ENCODE measurements at regions not wholly inside any gene's neighbourhood (a gene's known extent, or its start where the extent isn't known, plus 50 kb on each side); places are given as distances from the start of the nearest gene placed in this dataset.

- H3K4me3 ChIP-seq (ENCODE audit: low read depth in 2 of 2, low read length in 1 of 2): peak overlapping the region; percentile 7 to 21; a peak in 2 of 4 replicates
- DNase-seq: no peak
- 7% methylated on average over 7 of the region's 7 CpGs for WGBS (ENCODE audit: low lambda C conversion rate)
- TF ChIP-seq TCF12 (IDR thresholded peaks at IDR 0.05): no peak
- no peaks in the 10 kb centered on the region for H3K79me2 ChIP-seq (ENCODE audit: insufficient read depth)
- H3K4me1 ChIP-seq (ENCODE audit: control insufficient read depth in 1 of 2, insufficient read depth in 2 of 2, low read depth in 1 of 2, low read length in 1 of 2): no peaks in the 10 kb centered on the region
- no peaks in the 10 kb centered on the region for H3K9me2 ChIP-seq
- H3K36me3 ChIP-seq (replicated peaks in 1 of 2; ENCODE audit: control insufficient read depth in 1 of 2, insufficient read depth in 2 of 2, low read length in 1 of 2): no peaks in the 10 kb centered on the region
- peak overlapping the region; percentile 62; the same call in 1 of the 2 replicates for H2AFZ ChIP-seq (ENCODE audit: low read depth)
- ChIA-PET POLR2A (no interaction called here), CTCF (no interaction called here)
- no peaks in the 10 kb centered on the region; the same call in 1 of the 2 replicates for H3K27me3 ChIP-seq (ENCODE audit: insufficient read depth)
- no peaks in the 10 kb centered on the region for H4K20me1 ChIP-seq (ENCODE audit: insufficient read depth)
- H3K27ac ChIP-seq (ENCODE audit: low read depth in 2 of 2, low read length in 1 of 2): no peak overlapping the region
- H3K9ac ChIP-seq: no peak overlapping the region
- no peaks in the 10 kb centered on the region for H3K9me3 ChIP-seq
- no peaks in the 10 kb centered on the region for H3F3A ChIP-seq (replicated peaks; ENCODE audit: insufficient read depth)
- peak overlapping the region; percentile 34 for H3K4me2 ChIP-seq
Measured at GRCh38 chr3:167078070-167078622, 302.0 kb downstream of the ZBBX start.

- Histone ChIP-seq H3K9me2 (no peaks in the 10 kb centered on the region), H3K79me2 (ENCODE audit: insufficient read depth) (no peaks in the 10 kb centered on the region), H3K4me3 (ENCODE audit: low read depth in 2 of 2, low read length in 1 of 2) (no peak overlapping the region), H4K20me1 (ENCODE audit: insufficient read depth) (no peaks in the 10 kb centered on the region), H2AFZ (ENCODE audit: low read depth) (no peak overlapping the region), H3K4me1 (ENCODE audit: control insufficient read depth in 1 of 2, insufficient read depth in 2 of 2, low read depth in 1 of 2, low read length in 1 of 2) (no peaks in the 10 kb centered on the region), H3K4me2 (no peak overlapping the region), H3K27ac (ENCODE audit: low read depth in 2 of 2, low read length in 1 of 2) (no peak overlapping the region), H3K27me3 (ENCODE audit: insufficient read depth) (no peaks in the 10 kb centered on the region), H3K36me3 (replicated peaks in 1 of 2; ENCODE audit: control insufficient read depth in 1 of 2, insufficient read depth in 2 of 2, low read length in 1 of 2) (no peaks in the 10 kb centered on the region), H3K9me3 (no peaks in the 10 kb centered on the region), H3K9ac (no peak overlapping the region), H3F3A (replicated peaks; ENCODE audit: insufficient read depth) (no peaks in the 10 kb centered on the region)
- ChIA-PET CTCF (no interaction called here), POLR2A (no interaction called here)
- DNase-seq: no peak
- WGBS (ENCODE audit: low lambda C conversion rate): 0% methylated on average over 3 of the region's 3 CpGs
- no peak for TF ChIP-seq GATA2 (CRISPR knock-in tag; IDR thresholded peaks at IDR 0.05)
- no peak for TF ChIP-seq POLR2AphosphoS5 (IDR thresholded peaks at IDR 0.05; ENCODE audit: low read depth, low read length)
- no peak for TF ChIP-seq MAX (IDR thresholded peaks at IDR 0.05; ENCODE audit: low read depth)
- no peak for TF ChIP-seq RAD21 (IDR thresholded peaks at IDR 0.05; ENCODE audit: low read length)
- no peak for TF ChIP-seq TAF1 (IDR thresholded peaks at IDR 0.05; ENCODE audit: borderline replicate concordance, low read depth, low read length)
- TF ChIP-seq NFIC (IDR thresholded peaks at IDR 0.05; ENCODE audit: borderline replicate concordance): no peak
- no peak for TF ChIP-seq NRF1 (IDR thresholded peaks at IDR 0.05; ENCODE audit: low read depth, low read length)
- TF ChIP-seq YY1 (IDR thresholded peaks at IDR 0.05; ENCODE audit: low read depth): no peak
- TF ChIP-seq EZH2phosphoT487 (IDR thresholded peaks at IDR 0.05; ENCODE audit: borderline replicate concordance, low read depth): no peak
- no peak for TF ChIP-seq FOXJ3 (CRISPR knock-in tag; IDR thresholded peaks at IDR 0.05)
- TF ChIP-seq TCF12 (IDR thresholded peaks at IDR 0.05): no peak
- TF ChIP-seq MEF2A (IDR thresholded peaks at IDR 0.05; ENCODE audit: borderline replicate concordance, low read depth): no peak
- no peak for TF ChIP-seq ZBTB33 (IDR thresholded peaks at IDR 0.05; ENCODE audit: borderline replicate concordance, low read depth)
- no peak for TF ChIP-seq RFX5 (IDR thresholded peaks at IDR 0.05; ENCODE audit: low read length)
- TF ChIP-seq ELF1 (IDR thresholded peaks at IDR 0.05): no peak
- TF ChIP-seq RCOR1 (IDR thresholded peaks at IDR 0.05; ENCODE audit: low read length): no peak
Measured at GRCh38 chr3:167067787-167068161, 312.3 kb downstream of the ZBBX start.
